Stimulated activated CD8-positive, alpha-beta memory T cell treated with anti-CD3 and anti-CD28 coated beads, Interleukin-4, amount 100 ng/mL, for 24 hours (primary cell): ENCODE measurements at regions not wholly inside any gene's neighbourhood (a gene's known extent, or its start where the extent isn't known, plus 50 kb on each side); places are given as distances from the start of the nearest gene placed in this dataset.

ENCODE experiments used
- DNase-seq: peaks from one replicate; pipeline ENCODE4 v3.0.0-alpha.2; 2020; ENCODE audit warnings: low read depth

DNA sequence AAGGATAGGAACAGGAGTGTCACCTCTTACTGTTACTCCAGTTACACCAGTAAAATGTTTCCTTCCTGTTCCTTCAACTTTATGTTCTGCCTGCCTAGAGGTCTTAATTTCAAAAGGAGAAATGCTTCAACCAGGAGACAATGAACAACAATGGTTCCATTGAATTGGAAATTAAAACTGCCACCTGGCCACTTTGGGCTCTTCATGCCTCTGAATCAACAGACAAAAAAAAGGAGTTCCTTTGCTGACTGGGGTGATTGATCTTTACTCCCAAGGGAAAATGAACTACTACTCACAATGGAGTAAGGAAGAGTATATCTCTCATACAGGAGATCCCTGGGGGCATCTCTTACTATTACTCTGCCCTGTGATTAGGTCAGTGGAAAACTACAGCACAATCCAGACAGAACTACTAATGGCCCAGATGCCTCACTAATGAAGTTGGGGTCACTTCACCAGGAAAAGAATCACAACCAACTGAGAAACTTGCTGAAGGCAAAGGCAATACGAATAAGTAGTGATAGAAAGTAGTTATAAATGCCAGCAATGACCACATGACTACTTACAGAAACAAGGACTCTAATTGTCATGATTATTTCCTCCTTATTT is 76.6 kb upstream of the PRDX6 start:
- DNase-seq: no peak

DNA sequence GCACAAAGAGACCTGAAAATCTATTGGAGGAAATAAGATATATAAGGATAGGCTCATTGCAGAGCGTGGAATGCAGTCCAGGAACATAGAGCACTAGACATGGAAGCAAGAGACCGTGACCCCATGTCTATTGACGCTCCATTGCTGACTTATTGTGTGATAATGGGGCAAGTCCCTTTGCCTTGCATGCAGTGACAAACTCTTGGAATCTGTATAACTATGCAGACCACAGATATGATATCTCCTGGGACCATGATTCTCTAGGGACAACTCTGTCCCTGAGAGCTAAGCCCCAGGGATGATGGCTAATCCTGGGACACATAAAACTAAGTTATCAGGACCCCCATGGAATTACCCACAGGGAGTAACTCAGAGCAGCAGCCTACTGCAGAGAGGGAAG is 73.1 kb upstream of the PRDX6 start:
- DNase-seq: no peak

DNA sequence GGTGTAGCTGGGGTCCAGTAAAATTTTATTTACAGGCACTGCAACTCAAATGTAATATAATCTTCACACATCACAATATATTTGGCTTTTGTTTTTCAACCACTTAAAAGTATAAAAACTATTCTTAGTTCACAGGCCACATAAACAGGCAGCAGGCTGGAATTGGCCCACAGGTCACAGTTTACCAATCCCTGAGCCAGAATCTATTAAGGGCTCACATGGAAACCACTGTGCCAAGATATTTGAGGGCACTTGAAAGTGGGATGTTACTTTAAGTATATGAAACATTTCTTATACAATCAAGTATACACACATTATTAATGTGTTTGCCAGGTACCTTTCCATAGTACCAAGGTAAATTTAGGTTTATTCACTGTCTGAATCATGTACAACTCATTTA is 71.9 kb upstream of the PRDX6 start:
- DNase-seq: no peak

DNA sequence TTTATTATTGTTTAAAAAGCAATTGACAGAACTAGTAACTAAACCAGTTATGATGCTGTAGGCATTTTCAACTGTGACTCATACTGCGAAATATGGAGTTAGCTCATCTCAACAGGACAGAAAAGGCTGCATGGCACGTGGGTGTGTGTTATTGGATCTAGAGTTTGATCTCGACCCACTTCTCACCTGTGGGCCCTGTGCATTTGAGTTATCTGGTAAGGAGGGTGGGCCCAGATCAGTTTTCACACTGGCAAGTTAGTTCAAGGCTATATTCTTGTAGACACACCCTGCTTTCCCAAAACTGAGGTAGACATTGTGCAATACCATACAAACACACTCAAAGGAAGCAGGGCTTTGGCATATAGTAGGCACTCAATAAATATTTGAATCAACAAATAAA is 71.3 kb upstream of the PRDX6 start:
- DNase-seq: no peak

DNA sequence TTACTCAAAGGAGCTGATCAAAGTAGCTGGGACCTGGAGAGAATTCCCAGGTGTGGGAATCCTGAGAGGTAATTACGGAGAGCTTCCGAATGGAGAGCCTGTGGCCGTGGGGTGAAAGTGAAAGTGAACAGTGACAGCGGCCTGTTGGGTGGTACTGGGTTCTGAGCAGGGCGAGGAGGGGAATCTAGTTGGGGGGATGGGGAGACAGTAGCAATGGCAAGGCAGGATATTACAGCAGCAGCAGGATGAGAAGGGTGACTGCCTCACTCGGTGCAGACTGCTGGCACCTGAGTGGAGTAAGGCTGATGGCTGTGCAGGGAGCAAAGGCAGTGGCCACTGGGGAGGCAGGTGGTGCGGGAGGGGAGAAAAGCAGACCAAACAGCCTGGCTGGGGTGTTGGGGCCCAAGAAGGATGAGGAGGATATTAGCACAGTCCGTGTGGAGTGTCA is 70.3 kb upstream of the PRDX6 start:
- no peak for DNase-seq

DNA sequence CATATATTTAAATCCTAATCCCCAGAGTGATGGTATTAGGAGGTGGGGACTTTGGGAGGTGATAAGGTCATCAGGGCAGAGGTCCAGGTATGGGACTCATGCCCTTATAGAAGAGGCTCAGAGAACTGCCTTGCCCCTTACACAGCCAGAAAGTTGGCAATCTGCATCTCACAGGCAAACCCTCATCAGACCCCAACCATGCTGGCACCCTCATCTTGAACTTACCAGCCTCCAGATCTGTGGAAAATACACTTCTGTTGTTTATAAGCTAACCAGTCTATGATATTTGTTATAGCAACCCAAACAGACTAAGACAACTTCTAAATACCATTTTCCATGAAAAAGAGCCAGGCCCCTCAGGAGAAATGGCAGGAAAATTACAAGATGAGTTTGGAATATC is 69.3 kb upstream of the PRDX6 start:
- DNase-seq: no peak

DNA sequence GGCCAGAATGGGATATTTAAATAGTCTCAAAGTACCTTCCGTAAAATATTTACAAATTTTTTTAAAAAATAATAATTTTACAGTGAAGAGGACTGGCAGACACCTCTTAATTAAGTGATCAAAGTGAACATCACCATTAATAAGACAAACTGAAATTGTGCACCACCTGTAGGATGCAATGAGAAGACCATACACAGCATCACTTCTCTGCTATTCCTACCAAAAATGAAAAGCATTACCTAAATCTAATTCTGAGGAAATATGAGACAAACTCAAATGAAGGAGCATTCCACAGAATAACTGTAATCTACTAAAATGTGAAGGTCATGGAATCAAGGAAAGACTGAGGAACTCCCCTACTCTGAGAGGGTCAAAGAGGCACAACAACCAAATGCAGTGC is 68.2 kb upstream of the PRDX6 start:
- no peak for DNase-seq

DNA sequence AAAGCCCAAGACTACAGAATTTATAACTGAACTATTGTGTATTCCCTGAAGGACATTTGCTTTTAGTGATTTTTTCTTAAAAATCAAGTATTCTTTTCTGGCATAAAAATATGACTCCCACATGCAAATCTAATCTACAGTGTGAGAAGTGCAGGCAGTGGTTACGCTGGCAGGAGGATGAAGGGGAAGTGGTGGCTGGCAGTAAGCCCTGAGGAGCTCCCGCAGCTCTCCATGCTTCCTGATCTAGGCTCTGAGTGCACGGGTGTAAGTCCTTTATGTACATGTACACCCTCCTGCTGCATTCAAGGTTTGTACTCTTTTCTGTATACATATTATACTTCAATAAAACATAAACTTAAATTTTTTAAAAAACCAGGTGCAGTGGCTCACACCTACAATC is 67.5 kb upstream of the PRDX6 start:
- DNase-seq: no peak

DNA sequence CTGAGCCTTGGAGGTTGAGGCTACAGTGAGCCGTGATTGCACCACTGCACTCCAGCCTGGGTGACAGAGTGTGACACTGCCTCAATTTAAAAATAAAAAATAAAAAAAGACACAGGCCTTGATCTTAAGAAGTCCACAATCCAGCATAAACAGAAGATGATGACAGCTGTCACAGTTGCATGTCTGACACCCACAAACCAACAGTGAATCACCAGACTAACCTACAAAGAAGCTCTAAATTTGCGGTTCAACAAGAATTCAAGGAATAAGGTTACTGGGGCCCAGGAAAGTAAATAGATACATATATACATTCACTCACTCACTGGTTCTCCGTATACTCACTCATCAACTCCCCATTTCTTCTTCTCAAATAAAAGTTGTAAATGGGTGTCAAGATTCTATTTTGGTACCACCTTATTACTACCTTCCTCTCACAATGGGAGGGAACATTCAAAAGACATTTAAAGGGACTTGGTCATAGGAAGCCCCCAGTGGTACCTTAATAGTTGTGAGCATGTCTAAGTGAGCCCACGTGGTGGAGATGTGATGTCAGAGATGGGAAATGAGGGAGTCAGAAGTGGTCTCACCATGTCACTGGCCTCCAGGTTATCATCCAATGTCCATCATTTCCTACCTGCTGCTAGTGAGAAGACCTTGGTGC is 66.9 kb upstream of the PRDX6 start:
- DNase-seq: no peak

DNA sequence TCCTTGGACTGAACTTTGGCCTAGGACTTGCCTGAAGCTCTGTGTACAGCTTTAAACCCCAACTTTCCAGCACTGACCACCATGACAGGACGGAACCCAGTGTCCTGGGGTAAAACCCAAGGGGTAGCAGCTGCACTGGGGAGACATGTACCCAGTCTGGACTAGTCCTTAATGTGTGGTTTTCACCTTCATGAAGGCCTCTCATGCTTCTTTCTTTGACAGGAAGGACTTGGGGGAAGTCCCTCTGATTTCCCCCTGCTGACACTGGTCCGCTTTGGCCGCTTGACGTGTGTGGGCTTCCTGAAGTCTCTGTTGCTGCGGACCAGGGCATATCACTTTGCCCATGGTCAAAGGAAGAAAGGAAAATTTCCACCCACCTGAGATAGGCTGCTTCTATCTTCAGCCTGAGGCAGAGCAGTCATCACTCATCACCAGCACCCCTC is 66.3 kb upstream of the PRDX6 start:
- no peak for DNase-seq

DNA sequence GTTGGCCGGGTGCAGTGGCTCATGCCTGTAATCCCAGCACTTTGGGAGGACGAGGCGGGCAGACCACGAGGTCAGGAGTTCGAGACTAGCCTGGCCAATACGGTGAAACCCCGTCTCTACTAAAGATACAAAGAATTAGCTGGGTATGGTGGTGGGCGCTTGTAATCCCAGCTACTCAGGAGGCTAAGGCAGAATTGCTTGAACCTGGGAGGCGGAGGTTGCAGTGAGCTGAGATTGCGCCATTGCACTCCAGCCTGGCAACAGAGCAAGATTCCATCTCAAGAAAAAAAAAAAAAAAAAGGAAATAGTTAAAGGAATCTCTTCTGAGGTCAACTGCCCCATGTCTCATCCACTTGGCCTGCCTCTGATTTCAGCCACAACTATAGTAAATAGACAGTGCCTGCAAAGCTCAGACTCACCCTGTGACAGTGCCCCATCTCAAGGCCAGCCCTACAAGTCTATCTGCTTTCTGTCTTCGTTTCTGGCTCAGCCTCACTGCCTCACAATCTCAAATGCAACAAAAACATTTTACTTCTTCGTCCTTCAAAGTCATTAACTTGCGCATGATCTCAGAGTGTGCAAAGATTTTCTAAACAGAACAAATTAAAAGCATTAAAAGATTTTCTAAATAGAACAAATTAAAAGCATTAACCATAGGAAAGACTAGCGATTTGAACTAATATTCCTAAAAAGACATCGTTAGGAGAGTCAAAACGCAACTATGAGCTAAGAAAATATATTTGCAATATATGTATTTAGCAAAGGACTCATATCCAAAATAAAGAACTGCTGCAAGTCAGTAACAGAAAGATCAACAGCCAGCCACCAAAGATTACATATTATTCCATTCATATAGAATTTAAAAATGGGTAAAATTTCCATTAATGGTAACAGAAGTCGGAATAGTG is 65.0 kb upstream of the PRDX6 start:
- DNase-seq: no peak

DNA sequence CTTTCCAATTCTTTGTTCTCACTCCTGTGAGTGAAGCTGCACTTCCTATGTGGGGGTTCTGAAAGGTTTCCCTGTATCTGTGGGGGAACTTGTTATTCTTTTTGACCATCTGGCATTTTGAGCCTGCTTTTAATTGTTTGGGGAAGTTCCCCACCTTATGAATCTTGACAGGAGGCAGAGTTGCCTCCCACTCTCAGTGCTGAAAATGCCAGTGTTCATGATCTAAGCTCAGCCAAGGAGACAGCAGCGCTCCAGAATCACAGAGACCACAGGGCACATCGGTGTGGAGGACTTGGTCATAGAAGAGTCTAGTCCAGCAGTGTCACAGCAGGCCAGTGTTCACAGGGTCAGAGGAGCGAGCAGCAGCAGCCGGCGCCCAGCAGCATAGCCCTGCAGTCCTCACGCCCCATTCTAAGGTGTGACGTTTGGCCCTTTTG is 63.8 kb upstream of the PRDX6 start:
- no peak for DNase-seq

DNA sequence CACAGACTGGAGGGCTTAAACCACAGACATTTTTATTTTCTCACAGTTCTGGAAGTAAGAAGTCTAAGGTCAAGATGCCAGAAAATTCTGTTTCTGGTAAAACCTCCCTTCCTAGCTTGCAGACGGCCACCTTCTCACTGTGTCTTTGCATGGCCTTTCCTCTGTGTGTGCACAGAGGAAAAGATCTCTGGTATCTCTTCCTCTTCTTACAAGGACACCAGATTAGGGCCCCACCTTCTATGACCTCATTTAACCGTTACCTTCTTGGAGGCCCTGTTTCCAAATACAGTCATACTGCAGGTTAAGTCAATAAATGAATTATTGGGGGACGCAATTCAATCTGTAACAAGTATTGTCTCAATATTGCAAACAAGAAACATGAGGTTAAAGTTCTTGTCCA is 63.0 kb upstream of the PRDX6 start:
- no peak for DNase-seq

DNA sequence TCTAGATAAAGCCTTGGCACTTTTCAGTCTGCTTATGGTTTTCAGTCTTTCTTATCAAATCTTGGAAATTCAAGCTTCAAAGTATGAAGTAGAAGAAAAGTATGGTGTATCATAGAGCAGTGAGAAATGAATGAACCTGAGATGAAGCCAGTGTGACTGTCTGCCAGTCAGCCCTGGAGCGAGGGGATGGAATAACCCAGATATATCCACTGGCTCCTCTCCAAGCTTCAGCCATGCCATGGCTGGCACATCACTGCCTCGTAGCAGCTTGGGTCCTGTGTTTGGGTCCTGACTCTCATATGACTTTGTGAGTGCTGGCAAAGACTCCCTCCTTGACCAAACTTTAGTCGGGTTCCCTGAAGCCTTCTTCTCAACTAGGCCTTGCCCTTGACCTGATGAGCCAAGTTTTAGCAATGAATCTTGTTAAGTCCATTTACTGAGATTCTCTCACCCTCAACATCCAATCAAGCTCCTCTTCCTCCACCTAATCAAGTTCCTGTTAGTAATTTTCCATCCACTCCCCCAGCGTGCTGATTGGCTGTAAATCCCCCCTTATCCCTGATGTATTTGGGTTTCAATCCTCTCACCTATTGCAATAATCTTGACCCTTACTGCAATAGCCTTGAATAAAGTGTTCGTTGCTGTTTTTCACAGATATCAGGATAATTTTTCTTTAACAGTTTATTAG is 62.5 kb upstream of the PRDX6 start:
- no peak for DNase-seq

DNA sequence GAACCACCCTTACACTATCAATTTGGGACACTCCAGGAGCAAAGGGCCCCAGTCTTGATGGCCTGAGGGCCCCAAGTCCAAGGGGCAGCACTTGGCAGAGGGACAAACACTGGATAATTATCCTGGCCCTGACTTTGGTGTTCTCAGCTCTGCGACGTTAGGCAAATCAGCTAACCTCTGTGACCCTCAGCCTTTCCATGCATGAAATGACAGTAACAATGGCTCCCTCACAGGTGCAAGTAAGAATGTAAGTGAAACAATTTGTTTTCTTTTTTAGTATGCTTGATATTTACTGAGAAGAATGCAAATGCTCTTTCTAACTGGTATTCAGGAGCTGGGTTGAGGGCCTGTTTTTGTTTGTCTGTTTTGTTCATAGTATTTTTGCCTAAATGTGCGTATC is 61.6 kb upstream of the PRDX6 start:
- no peak for DNase-seq

DNA sequence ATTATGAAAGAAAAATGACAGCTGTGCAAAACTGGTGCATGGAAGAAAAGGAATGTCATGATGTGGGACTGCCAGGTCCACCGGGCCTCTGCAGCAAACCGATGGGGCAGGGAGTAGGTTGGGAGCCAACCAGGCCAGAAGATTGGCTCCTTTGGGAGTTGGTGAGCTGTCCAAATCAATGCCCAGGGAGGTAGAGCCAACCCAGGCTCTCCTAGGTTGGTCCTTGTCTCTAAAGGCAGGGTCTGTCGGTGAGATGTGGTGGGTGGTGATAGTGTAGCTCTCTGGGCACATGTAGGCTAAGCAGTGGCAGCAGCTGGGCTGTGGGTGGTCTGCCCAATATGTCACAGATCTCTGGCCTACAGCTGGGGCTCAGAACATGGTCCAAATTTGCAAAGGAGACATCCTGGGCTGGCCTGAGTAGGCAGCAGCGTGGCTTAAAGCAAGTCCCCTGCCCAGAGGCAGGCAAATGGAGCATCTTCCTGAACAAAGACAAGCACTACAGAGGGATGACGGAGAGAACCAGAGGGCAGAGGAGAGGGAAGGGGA is 61.2 kb upstream of the PRDX6 start:
- no peak for DNase-seq

DNA sequence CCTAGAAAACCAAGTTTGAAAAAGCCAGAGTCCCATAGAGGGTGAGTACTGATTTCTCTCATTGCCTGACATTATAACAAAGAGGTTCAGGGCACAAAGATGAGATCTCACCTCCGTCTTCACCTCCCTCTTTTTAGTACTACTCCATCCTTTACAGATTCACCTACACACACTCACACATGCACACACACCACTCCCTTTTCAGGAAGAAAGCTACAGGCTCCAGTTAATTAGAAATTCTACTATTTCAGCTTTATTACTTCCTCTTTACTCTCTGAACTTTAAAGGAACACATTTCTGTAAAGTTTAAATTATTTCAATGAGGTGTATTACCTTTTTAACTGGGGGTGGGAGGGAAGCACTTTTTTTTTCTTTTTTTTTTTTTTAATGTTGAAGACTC is 59.6 kb upstream of the PRDX6 start:
- DNase-seq: no peak

DNA sequence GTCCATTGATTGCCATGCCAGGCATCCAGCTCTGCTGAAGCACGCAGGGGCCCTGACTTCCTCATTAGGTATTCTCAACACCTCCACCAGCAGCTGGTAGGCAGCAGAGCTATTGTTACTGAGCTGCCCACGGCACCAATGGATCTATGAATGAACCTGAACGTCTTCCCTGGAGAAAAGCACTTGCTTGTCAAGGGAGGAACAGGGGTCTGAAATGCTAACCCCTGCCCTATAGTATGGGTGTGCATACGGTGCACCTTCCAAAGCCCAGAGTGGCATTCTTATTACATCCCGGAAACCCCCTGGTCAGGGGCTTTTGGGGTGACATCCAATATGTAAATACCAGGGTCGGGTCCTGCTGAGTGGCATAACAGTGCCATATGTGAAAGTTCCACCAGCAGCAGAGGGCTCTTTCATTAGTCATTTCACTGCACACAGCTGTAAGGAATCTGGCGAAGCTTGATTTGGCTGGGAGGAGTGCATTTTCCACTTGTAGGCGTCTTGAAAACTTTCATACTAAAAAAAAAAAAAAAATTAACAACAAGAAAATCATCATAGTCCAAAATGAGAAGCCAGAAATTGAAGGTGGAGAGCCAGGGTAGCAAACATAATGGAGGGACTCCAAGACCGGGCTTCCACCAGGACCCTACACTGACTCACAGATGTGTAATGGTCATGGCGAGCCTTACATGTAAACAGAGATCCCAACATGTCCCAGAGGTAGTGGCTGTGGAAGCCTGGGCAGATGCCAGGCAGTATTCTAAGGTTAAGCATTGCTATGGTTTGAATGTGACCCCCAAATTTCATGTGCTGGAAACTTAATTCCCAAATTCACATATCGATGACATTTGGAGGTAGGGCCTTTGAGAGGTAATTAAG is 58.8 kb upstream of the PRDX6 start:
- no peak for DNase-seq

DNA sequence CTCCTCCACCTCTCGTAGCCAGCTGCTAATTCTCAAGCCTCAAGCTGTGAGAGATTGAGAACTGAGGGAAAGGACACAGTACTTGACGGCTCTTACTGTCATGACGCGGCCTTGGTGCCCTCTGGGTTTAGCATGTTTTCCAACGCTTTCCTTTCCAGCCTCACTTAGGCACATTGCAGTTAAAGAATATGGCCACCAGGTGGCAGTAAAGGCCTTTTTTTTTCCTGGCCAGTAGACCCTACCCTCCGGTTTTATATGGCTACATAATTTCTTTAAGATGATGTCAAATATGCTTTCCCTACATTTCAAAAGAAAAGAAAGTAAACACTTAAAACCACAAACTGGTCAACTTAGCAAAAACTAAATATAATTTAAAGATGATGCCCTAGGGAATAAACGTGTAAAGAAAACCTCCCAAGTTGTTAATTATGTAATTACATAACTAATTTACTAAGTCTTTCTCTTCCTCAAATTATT is 56.8 kb upstream of the PRDX6 start:
- no peak for DNase-seq

DNA sequence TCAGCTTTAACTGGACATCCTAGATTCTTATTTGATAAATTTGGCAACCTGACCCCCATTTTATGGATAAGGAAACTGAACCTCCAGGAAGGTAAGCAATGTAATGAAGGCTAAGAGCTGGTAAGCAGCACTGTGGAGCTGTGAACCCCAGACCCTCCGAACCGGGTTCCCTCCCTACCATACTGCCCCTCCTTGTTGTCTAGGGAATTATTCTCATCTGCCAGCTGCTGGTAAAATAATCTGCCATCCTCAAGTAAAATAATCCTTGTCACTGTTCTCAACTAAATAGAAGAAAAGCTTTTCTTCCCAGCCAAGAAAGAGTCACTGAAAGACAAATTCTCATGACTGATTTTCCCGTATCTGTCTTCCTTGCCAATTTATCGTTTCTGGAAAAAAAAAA is 55.8 kb upstream of the PRDX6 start:
- no peak for DNase-seq

DNA sequence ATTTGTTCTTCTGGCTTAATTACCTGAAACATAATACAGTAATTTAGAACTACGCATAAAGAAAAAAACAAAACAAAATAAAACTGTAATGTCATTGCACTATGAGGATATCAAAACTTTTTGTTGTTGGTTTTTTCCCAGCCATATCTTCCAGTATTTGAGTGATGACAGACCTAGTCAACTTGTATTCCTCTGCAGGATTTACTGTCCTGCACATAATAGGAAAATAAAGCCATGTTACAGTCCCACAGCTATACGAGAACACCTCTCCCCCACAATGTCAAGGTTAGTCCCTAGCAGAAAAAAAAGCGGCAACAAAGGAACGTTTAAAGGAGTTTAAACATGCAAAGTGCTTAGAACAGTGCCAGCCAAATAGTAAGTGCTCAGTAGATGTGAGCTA is 55.3 kb upstream of the PRDX6 start:
- no peak for DNase-seq
